ENCODE measurements at regions not wholly inside any gene's neighbourhood (a gene's known extent, or its start where the extent isn't known, plus 50 kb on each side); places are given as distances from the start of the nearest gene placed in this dataset.
"Not testable (repeated sequence)": the region's sequence is repeated elsewhere in the genome, so short reads cannot be mapped to it uniquely, and the experiment has no call there.

- H3K4me1 Mint-ChIP-seq (ENCODE audit: low read depth in 2 of 2): peaks cover 0 to 11% of the 10 kb centered on the region in 2 donors
- H3K27ac Mint-ChIP-seq; H3K36me3 Mint-ChIP-seq (ENCODE audit: insufficient read depth); H3K4me3 Mint-ChIP-seq; ATAC-seq (replicated peaks); DNase-seq: not testable (repeated sequence)
- peaks cover 0 to 52% of the 10 kb centered on the region in 2 donors for H3K27me3 Mint-ChIP-seq
- peaks cover 10 to 21% of the 10 kb centered on the region in 2 donors for H3K9me3 Mint-ChIP-seq
Measured at GRCh38 chr18:104264-104663, 54.1 kb upstream of the USP14 start.

GRCh38 chr18:105161-106053, 53.0 kb upstream of the USP14 start:
- not testable (repeated sequence) for H3K36me3 Mint-ChIP-seq (ENCODE audit: insufficient read depth); H3K27ac Mint-ChIP-seq; DNase-seq; H3K4me3 Mint-ChIP-seq
- Mint-ChIP-seq H3K9me3 (peaks cover 15 to 33% of the 10 kb centered on the region in 2 donors), H3K4me1 (ENCODE audit: low read depth in 2 of 2) (peaks cover 0 to 17% of the 10 kb centered on the region in 2 donors), H3K27me3 (peaks cover 0 to 44% of the 10 kb centered on the region in 2 donors)
- peak; percentile 75 for ATAC-seq (replicated peaks)

- H3K27me3 Mint-ChIP-seq: peaks cover 0 to 36% of the 10 kb centered on the region in 2 donors
- H3K27ac Mint-ChIP-seq; DNase-seq; H3K4me3 Mint-ChIP-seq; H3K36me3 Mint-ChIP-seq (ENCODE audit: insufficient read depth): not testable (repeated sequence)
- H3K9me3 Mint-ChIP-seq: peaks cover 15 to 35% of the 10 kb centered on the region in 2 donors
- peaks cover 5 to 18% of the 10 kb centered on the region in 2 donors for H3K4me1 Mint-ChIP-seq (ENCODE audit: low read depth in 2 of 2)
- peak; percentile 19 for ATAC-seq (replicated peaks)
Measured at GRCh38 chr18:106054-106851, 52.1 kb upstream of the USP14 start.

- Mint-ChIP-seq H3K27me3 (peaks cover 0 to 29% of the 10 kb centered on the region in 2 donors), H3K9me3 (peaks cover 15 to 35% of the 10 kb centered on the region in 2 donors), H3K4me1 (ENCODE audit: low read depth in 2 of 2) (peaks cover 8 to 21% of the 10 kb centered on the region in 2 donors)
- not testable (repeated sequence) for DNase-seq; ATAC-seq (replicated peaks); H3K36me3 Mint-ChIP-seq (ENCODE audit: insufficient read depth); H3K4me3 Mint-ChIP-seq; H3K27ac Mint-ChIP-seq
Measured at GRCh38 chr18:106868-107384, 51.4 kb upstream of the USP14 start.

GRCh38 chr18:107464-107863, 50.9 kb upstream of the USP14 start:
- H3K27me3 Mint-ChIP-seq: peaks cover 0 to 25% of the 10 kb centered on the region in 2 donors

GRCh38 chr18:107947-108664, 50.3 kb upstream of the USP14 start:
- H3K4me3 Mint-ChIP-seq; H3K27ac Mint-ChIP-seq; H3K36me3 Mint-ChIP-seq (ENCODE audit: insufficient read depth): not testable (repeated sequence)
- Mint-ChIP-seq H3K4me1 (ENCODE audit: low read depth in 2 of 2) (peaks cover 8 to 21% of the 10 kb centered on the region in 2 donors), H3K9me3 (peaks cover 15 to 35% of the 10 kb centered on the region in 2 donors), H3K27me3 (peaks cover 0 to 20% of the 10 kb centered on the region in 2 donors)
- ATAC-seq (replicated peaks) (peak; percentile 5), DNase-seq (peak in 2 of 3 experiments; percentile 34 to 37)

More at GRCh38 chr18:107464-107863, 50.9 kb upstream of the USP14 start:
- ATAC-seq (replicated peaks); H3K4me3 Mint-ChIP-seq; H3K36me3 Mint-ChIP-seq (ENCODE audit: insufficient read depth); H3K27ac Mint-ChIP-seq; DNase-seq: not testable (repeated sequence)
- peaks cover 8 to 21% of the 10 kb centered on the region in 2 donors for H3K4me1 Mint-ChIP-seq (ENCODE audit: low read depth in 2 of 2)
- H3K9me3 Mint-ChIP-seq: peaks cover 15 to 35% of the 10 kb centered on the region in 2 donors
